SK-N-SH (cell line): ENCODE measurements at regions not wholly inside any gene's neighbourhood (a gene's known extent, or its start where the extent isn't known, plus 50 kb on each side); places are given as distances from the start of the nearest gene placed in this dataset.

Source experiments
- CTCF ChIA-PET: fragments of 300-600, 350-600 bp; formaldehyde crosslinking; extraction: SDS; loops from one replicate; lab custom pipeline; 2021; lab: Yijun Ruan, JAX
- POLR2A ChIA-PET: fragments of 350-600 bp; sonication (Branson Sonifier 250); formaldehyde crosslinking; extraction: SDS; loops from one replicate; lab custom pipeline; 2020; ENCODE audit warnings: antibody characterized with exemption, inconsistent platforms; lab: Yijun Ruan, JAX
- DNase-seq: peaks from one replicate; pipeline ENCODE4 v3.0.0; 2012
- H2AFZ ChIP-seq: fragments of 200-600 bp; sonication (generic); 2 replicates; pipeline ENCODE4 v1.8.1; 2016; ENCODE audit warnings: antibody characterized with exemption, mild to moderate bottlenecking, low read depth
- H3F3A ChIP-seq: fragments of 200-600 bp; sonication (generic); replicated peaks from 2 replicates; pipeline ENCODE3; 2016; ENCODE audit warnings: antibody characterized with exemption, mild to moderate bottlenecking; ENCODE audit not compliant: insufficient read depth
- H3K27ac ChIP-seq, 2 experiments: fragments of 200-500 bp in 1 of 2; fragments of 200-600 bp in 1 of 2; sonication (Bioruptor generic) in 1 of 2; sonication (generic), shearing (Covaris generic) in 1 of 2; 2 replicates each; pipeline versions ENCODE4 v1.5.1 to v1.6.1; 2014 to 2016; ENCODE audit warnings: low read depth in 2 of 2, inconsistent platforms in 1 of 2, low read length in 1 of 2, mild to moderate bottlenecking in 1 of 2, mixed read lengths in 1 of 2
- H3K27me3 ChIP-seq: fragments of 200-600 bp; sonication (generic), shearing (Covaris generic); 2 replicates; pipeline ENCODE4 v1.6.1; 2016; ENCODE audit warnings: mixed run types; ENCODE audit not compliant: insufficient read depth
- H3K36me3 ChIP-seq, 2 experiments: fragments of 200-500 bp in 1 of 2; fragments of 200-600 bp in 1 of 2; sonication (Bioruptor generic) in 1 of 2; sonication (generic) in 1 of 2; replicated peaks in 1 of 2; 2 replicates each; pipeline versions ENCODE3 to v1.5.1; 2014 to 2016; ENCODE audit warnings: low read length in 1 of 2, mild to moderate bottlenecking in 1 of 2; ENCODE audit not compliant: insufficient read depth in 2 of 2, control insufficient read depth in 1 of 2
- H3K4me1 ChIP-seq, 2 experiments: fragments of 200-500 bp in 1 of 2; fragments of 200-600 bp in 1 of 2; sonication (Bioruptor generic) in 1 of 2; sonication (generic), shearing (Covaris generic) in 1 of 2; 2 replicates each; pipeline versions ENCODE4 v1.5.1 to v1.6.1; 2014 to 2016; ENCODE audit warnings: low read depth in 1 of 2, low read length in 1 of 2, mixed run types in 1 of 2; ENCODE audit not compliant: insufficient read depth in 2 of 2, control insufficient read depth in 1 of 2
- H3K4me2 ChIP-seq: fragments of 200-600 bp; sonication (generic), shearing (Covaris generic); 2 replicates; pipeline ENCODE4 v1.6.1; 2017; ENCODE audit warnings: mixed run types
- H3K4me3 ChIP-seq, 2 experiments: fragments of 200-500 bp in 1 of 2; fragments of 200-600 bp in 1 of 2; sonication (Bioruptor generic) in 1 of 2; sonication (generic), shearing (Covaris generic) in 1 of 2; 2 replicates each; pipeline versions ENCODE4 v1.5.1 to v1.8.1; 2014 to 2016; ENCODE audit warnings: low read depth in 2 of 2, inconsistent platforms in 1 of 2, low read length in 1 of 2, mild to moderate bottlenecking in 1 of 2, mixed read lengths in 1 of 2, moderate library complexity in 1 of 2
- H3K79me2 ChIP-seq: fragments of 200-600 bp; sonication (generic); 2 replicates; pipeline ENCODE4 v1.8.1; 2017; ENCODE audit warnings: mild to moderate bottlenecking; ENCODE audit not compliant: insufficient read depth
- H3K9ac ChIP-seq: fragments of 200-600 bp; sonication (generic); 2 replicates; pipeline ENCODE4 v1.6.1; 2017; ENCODE audit warnings: mixed run types
- H3K9me2 ChIP-seq: fragments of 200-600 bp; sonication (generic); 2 replicates; pipeline ENCODE4 v1.6.1; 2017; ENCODE audit warnings: mixed run types
- H3K9me3 ChIP-seq: fragments of 200-600 bp; sonication (generic); 2 replicates; pipeline ENCODE4 v1.6.1; 2017; ENCODE audit warnings: mixed run types, mild to moderate bottlenecking, moderate library complexity
- H4K20me1 ChIP-seq: fragments of 200-600 bp; sonication (generic); 2 replicates; pipeline ENCODE4 v1.6.1; 2017; ENCODE audit warnings: mild to moderate bottlenecking, mixed run types; ENCODE audit not compliant: insufficient read depth
- ELF1 ChIP-seq: IDR thresholded peaks from 2 replicates; pipeline ENCODE4 v1.4.0; 2012
- FOXM1 ChIP-seq: IDR thresholded peaks from 2 replicates; pipeline ENCODE4 v1.4.0; 2012; ENCODE audit warnings: low read depth, mild to moderate bottlenecking
- GABPA ChIP-seq: IDR thresholded peaks from 2 replicates; pipeline ENCODE4 v1.4.0; 2012; ENCODE audit warnings: low read depth, mild to moderate bottlenecking
- GATA2 ChIP-seq: sonication (generic); formaldehyde crosslinking; IDR thresholded peaks from 2 replicates; pipeline ENCODE4 v1.5.0; 2020; ENCODE audit warnings: mild to moderate bottlenecking, missing genetic modification reagents
- JUND ChIP-seq: IDR thresholded peaks from 2 replicates; pipeline ENCODE4 v1.4.0; 2012
- MEF2A ChIP-seq: IDR thresholded peaks from 2 replicates; pipeline ENCODE4 v1.4.0; 2012; ENCODE audit warnings: low read depth, borderline replicate concordance
- MXI1 ChIP-seq: IDR thresholded peaks from 2 replicates; pipeline ENCODE4 v1.6.1; 2012; ENCODE audit warnings: mild to moderate bottlenecking, low read depth, low read length, improper control_type of control experiment
- NFIC ChIP-seq: IDR thresholded peaks from 2 replicates; pipeline ENCODE4 v1.4.0; 2012; ENCODE audit warnings: borderline replicate concordance
- RCOR1 ChIP-seq: fragments of 150-350 bp; IDR thresholded peaks from 2 replicates; pipeline ENCODE4 v1.6.1; 2017; ENCODE audit warnings: antibody characterized with exemption, low read length
- RXRA ChIP-seq: IDR thresholded peaks from 2 replicates; pipeline ENCODE4 v1.4.0; 2012; ENCODE audit warnings: low read depth, mild to moderate bottlenecking, borderline replicate concordance
- SIN3A ChIP-seq: IDR thresholded peaks from 2 replicates; pipeline ENCODE4 v1.6.1; 2012; ENCODE audit warnings: low read depth, mild to moderate bottlenecking, low read length, moderate library complexity, borderline replicate concordance
- YY1 ChIP-seq: IDR thresholded peaks from 2 replicates; pipeline ENCODE4 v1.4.0; 2012; ENCODE audit warnings: low read depth, mild to moderate bottlenecking
- WGBS: methylation state at CpG from one replicate; pipeline ENCODE4 v1.1.6; 2017; ENCODE audit warnings: low lambda C conversion rate; 5-methylcytosine and 5-hydroxymethylcytosine counted together
- TF ChIP-seq, protein P1 (sequence below): fragments of 150-350 bp; IDR thresholded peaks from 2 replicates; pipeline ENCODE4 v1.6.1; 2017; ENCODE audit warnings: antibody characterized with exemption, low read length, low read depth, borderline replicate concordance
- TF ChIP-seq, protein P2 (sequence below): IDR thresholded peaks from 2 replicates; pipeline ENCODE4; 2012
- TF ChIP-seq, protein P3 (sequence below): IDR thresholded peaks from 2 replicates; pipeline ENCODE4 v1.6.1; 2012; ENCODE audit warnings: mild to moderate bottlenecking, low read depth, low read length, moderate library complexity

DNA sequence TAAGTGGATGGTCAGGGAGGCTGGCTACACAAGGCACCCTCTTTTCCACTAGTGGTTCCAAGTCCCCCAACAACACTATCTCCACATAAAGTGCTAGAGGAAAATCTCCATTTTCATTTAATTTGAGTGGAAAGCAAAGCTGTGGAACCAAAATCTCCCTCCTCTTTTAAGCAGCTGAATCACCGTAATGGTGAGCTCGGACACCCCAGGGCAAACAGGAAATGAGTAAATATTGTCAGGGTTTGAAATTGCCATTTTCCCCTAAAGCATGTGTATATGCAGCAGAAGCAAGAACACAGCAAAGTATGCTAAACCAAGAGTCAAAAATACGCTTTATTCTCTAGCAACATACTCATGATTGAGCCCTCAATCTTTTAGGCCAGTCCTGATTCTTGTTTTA, 143.7 kb downstream of the GPAM start:
- Histone ChIP-seq H4K20me1 (no peaks in the 10 kb centered on the region), H3K9ac (no peak overlapping the region), H3K27me3 (no peaks in the 10 kb centered on the region), H3K4me2 (no peak overlapping the region), H3K4me1 (no peaks in the 10 kb centered on the region), H3K9me3 (no peaks in the 10 kb centered on the region), H3F3A (no peaks in the 10 kb centered on the region), H3K9me2 (no peaks in the 10 kb centered on the region), H3K4me3 (no peak overlapping the region), H3K79me2 (no peaks in the 10 kb centered on the region), H2AFZ (no peak overlapping the region), H3K36me3 (no peaks in the 10 kb centered on the region), H3K27ac (no peak overlapping the region)
- 26% methylated on average over 3 of the region's 3 CpGs for WGBS
- POLR2A ChIA-PET: no interaction called here
- CTCF ChIA-PET: interaction anchor here (0.6 to 1.3 kb wide), 2 partner anchors 18 to 964 kb away, joined by 3 read pairs; no protein-coding TSS in a partner anchor
- no peak for DNase-seq
- no peak for TF ChIP-seq NFIC
- TF ChIP-seq, protein P1, sequence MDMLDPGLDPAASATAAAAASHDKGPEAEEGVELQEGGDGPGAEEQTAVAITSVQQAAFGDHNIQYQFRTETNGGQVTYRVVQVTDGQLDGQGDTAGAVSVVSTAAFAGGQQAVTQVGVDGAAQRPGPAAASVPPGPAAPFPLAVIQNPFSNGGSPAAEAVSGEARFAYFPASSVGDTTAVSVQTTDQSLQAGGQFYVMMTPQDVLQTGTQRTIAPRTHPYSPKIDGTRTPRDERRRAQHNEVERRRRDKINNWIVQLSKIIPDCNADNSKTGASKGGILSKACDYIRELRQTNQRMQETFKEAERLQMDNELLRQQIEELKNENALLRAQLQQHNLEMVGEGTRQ: no peak
- TF ChIP-seq, protein P2, sequence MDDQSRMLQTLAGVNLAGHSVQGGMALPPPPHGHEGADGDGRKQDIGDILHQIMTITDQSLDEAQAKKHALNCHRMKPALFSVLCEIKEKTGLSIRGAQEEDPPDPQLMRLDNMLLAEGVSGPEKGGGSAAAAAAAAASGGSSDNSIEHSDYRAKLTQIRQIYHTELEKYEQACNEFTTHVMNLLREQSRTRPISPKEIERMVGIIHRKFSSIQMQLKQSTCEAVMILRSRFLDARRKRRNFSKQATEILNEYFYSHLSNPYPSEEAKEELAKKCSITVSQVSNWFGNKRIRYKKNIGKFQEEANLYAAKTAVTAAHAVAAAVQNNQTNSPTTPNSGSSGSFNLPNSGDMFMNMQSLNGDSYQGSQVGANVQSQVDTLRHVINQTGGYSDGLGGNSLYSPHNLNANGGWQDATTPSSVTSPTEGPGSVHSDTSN: no peak
- no peak for TF ChIP-seq GATA2 (CRISPR knock-in tag)
- TF ChIP-seq JUND: no peak
- TF ChIP-seq YY1: no peak
- TF ChIP-seq MXI1: no peak
- TF ChIP-seq FOXM1: no peak
- TF ChIP-seq, protein P3, sequence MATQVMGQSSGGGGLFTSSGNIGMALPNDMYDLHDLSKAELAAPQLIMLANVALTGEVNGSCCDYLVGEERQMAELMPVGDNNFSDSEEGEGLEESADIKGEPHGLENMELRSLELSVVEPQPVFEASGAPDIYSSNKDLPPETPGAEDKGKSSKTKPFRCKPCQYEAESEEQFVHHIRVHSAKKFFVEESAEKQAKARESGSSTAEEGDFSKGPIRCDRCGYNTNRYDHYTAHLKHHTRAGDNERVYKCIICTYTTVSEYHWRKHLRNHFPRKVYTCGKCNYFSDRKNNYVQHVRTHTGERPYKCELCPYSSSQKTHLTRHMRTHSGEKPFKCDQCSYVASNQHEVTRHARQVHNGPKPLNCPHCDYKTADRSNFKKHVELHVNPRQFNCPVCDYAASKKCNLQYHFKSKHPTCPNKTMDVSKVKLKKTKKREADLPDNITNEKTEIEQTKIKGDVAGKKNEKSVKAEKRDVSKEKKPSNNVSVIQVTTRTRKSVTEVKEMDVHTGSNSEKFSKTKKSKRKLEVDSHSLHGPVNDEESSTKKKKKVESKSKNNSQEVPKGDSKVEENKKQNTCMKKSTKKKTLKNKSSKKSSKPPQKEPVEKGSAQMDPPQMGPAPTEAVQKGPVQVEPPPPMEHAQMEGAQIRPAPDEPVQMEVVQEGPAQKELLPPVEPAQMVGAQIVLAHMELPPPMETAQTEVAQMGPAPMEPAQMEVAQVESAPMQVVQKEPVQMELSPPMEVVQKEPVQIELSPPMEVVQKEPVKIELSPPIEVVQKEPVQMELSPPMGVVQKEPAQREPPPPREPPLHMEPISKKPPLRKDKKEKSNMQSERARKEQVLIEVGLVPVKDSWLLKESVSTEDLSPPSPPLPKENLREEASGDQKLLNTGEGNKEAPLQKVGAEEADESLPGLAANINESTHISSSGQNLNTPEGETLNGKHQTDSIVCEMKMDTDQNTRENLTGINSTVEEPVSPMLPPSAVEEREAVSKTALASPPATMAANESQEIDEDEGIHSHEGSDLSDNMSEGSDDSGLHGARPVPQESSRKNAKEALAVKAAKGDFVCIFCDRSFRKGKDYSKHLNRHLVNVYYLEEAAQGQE: no peak

DNA sequence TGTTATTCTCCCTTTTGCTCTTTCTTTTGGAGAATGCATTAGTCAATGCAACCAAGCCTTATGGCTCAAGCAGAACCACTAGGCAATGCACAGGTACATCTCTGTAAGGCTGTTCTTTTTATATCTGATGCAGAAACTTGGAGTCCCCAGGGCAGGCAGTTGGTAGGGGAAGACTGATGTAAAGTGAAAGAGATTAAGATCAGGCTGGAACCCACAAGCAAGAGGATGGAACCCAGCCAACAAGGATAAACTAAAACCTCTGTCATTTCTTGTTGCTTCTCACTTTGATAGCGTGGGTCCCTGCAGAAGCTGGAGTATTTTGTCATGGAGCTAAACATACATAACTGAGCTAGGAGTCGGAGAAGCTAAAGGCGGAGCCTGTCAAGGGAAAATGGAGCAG, 142.9 kb downstream of the GPAM start:
- no peak overlapping the region for H3K4me3 ChIP-seq
- ChIA-PET CTCF (no interaction called here), POLR2A (no interaction called here)
- DNase-seq: no peak
- H3K9me3 ChIP-seq: no peaks in the 10 kb centered on the region
- no peak overlapping the region for H3K9ac ChIP-seq
- no peak overlapping the region for H2AFZ ChIP-seq
- WGBS: 30% methylated on average over 3 of the region's 3 CpGs
- no peaks in the 10 kb centered on the region for H4K20me1 ChIP-seq
- no peak overlapping the region for H3K4me2 ChIP-seq
- H3K27ac ChIP-seq: no peak overlapping the region
- H3K79me2 ChIP-seq: no peaks in the 10 kb centered on the region
- H3K27me3 ChIP-seq: no peaks in the 10 kb centered on the region
- no peaks in the 10 kb centered on the region for H3K9me2 ChIP-seq
- H3K36me3 ChIP-seq: no peaks in the 10 kb centered on the region
- no peaks in the 10 kb centered on the region for H3F3A ChIP-seq
- no peaks in the 10 kb centered on the region for H3K4me1 ChIP-seq
- no peak for TF ChIP-seq SIN3A
- TF ChIP-seq JUND: no peak
- TF ChIP-seq RCOR1: no peak
- TF ChIP-seq RXRA: no peak
- no peak for TF ChIP-seq MEF2A
- TF ChIP-seq, protein P3: no peak
- TF ChIP-seq GATA2 (CRISPR knock-in tag): no peak
- TF ChIP-seq ELF1: no peak
- no peak for TF ChIP-seq GABPA
